ENCODE measurements at regions not wholly inside any gene's neighbourhood (a gene's known extent, or its start where the extent isn't known, plus 50 kb on each side); places are given as distances from the start of the nearest gene placed in this dataset.

- 32 to 71% methylated on average over 1 of the region's 1 CpG for WGBS, 2 donors
- no peak for ATAC-seq
Measured at GRCh38 chr2:67600946-67601345, 203.8 kb downstream of the ETAA1 start.

DNA sequence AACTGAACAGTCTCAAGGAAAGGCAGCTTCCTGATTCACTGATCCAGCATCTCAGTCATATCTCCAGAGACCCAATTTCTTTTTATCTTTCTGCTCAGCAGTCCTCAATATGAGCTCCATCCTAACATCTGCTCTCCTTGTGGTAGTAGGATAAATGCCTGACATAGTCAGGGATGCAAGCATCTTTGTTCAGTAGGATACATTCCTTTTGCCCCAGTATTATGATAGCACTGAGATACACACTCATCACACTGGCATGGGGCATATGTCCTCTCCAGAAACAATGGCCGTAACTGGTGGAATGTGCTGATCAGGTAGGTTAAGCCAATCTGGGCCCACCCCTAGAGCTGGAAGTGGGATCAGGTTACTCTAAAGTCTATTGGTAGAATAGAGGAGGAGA is 207.2 kb downstream of the ETAA1 start:
- H3K9me3 ChIP-seq, result no peaks in the 10 kb centered on the region
- DNase-seq, result no peak
- intact Hi-C loops (cut with DNase I), result no loop called here
- H3K4me1 ChIP-seq, result peaks cover 5% of the 10 kb centered on the region
- H3K36me3 ChIP-seq (replicated peaks in 1 of 2; ENCODE audit: insufficient read depth in 1 of 2, low read depth in 2 of 2), result no peaks in the 10 kb centered on the region
- ATAC-seq, result no peak
- no peak overlapping the region for H3K27ac ChIP-seq
- TF ChIP-seq, protein P1, sequence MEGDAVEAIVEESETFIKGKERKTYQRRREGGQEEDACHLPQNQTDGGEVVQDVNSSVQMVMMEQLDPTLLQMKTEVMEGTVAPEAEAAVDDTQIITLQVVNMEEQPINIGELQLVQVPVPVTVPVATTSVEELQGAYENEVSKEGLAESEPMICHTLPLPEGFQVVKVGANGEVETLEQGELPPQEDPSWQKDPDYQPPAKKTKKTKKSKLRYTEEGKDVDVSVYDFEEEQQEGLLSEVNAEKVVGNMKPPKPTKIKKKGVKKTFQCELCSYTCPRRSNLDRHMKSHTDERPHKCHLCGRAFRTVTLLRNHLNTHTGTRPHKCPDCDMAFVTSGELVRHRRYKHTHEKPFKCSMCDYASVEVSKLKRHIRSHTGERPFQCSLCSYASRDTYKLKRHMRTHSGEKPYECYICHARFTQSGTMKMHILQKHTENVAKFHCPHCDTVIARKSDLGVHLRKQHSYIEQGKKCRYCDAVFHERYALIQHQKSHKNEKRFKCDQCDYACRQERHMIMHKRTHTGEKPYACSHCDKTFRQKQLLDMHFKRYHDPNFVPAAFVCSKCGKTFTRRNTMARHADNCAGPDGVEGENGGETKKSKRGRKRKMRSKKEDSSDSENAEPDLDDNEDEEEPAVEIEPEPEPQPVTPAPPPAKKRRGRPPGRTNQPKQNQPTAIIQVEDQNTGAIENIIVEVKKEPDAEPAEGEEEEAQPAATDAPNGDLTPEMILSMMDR (IDR thresholded peaks at IDR 0.05), result no peak
- no peak for TF ChIP-seq POLR2A (IDR thresholded peaks at IDR 0.05)
- WGBS, 2 donors, result 88 to 100% methylated on average over 1 of the region's 1 CpG
- no peaks in the 10 kb centered on the region for H3K27me3 ChIP-seq
- H3K4me3 ChIP-seq, result no peak overlapping the region

More at GRCh38 chr2:67600946-67601345, 203.8 kb downstream of the ETAA1 start:
- DNase-seq, result no peak
- Histone ChIP-seq H3K4me1 (peaks cover 5% of the 10 kb centered on the region), H3K27ac (no peak overlapping the region), H3K27me3 (no peaks in the 10 kb centered on the region), H3K9me3 (no peaks in the 10 kb centered on the region), H3K4me3 (no peak overlapping the region), H3K36me3 (replicated peaks in 1 of 2; ENCODE audit: insufficient read depth in 1 of 2, low read depth in 2 of 2) (no peaks in the 10 kb centered on the region)
- TF ChIP-seq POLR2A (IDR thresholded peaks at IDR 0.05), result no peak
- TF ChIP-seq, protein P1 (IDR thresholded peaks at IDR 0.05), result no peak
- intact Hi-C loops (cut with DNase I), result no loop called here

- TF ChIP-seq, protein P1 (IDR thresholded peaks at IDR 0.05), result no peak
- no peak for TF ChIP-seq POLR2A (IDR thresholded peaks at IDR 0.05)
- no peaks in the 10 kb centered on the region for H3K36me3 ChIP-seq (replicated peaks in 1 of 2; ENCODE audit: insufficient read depth in 1 of 2, low read depth in 2 of 2)
- intact Hi-C loops (cut with DNase I), result no loop called here
- 87 to 88% methylated on average over 4 of the region's 4 CpGs for WGBS, 2 donors
- no peaks in the 10 kb centered on the region for H3K9me3 ChIP-seq
- no peak overlapping the region for H3K4me3 ChIP-seq
- H3K4me1 ChIP-seq, result no peaks in the 10 kb centered on the region
- DNase-seq (no peak), ATAC-seq (no peak)
- H3K27ac ChIP-seq, result no peak overlapping the region
- H3K27me3 ChIP-seq, result no peaks in the 10 kb centered on the region
Measured at GRCh38 chr2:67612576-67613042, 215.5 kb downstream of the ETAA1 start.

DNA sequence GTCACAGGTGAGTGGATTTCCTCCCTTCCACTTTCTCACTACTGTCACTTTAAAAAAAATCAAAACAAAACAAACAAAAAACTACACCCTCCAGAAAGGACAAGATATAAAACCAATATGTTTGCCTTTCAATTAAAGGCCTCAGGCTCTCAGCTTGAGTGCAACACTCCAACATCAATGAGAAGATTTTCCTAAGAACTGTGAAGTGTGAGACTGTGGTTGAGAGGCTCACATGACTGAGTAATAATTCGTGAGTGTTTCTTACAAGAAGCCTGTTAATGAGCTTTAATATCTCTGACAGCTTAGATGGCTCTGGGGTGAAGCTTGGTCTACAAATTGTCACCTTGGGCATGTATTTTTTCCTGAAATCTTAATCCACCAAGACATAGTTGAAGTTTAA is 216.1 kb downstream of the ETAA1 start:
- 44 to 80% methylated on average over 1 of the region's 1 CpG for WGBS, 2 donors
- intact Hi-C loops (cut with DNase I), result no loop called here
- Histone ChIP-seq H3K4me1 (no peaks in the 10 kb centered on the region), H3K27me3 (no peaks in the 10 kb centered on the region), H3K9me3 (no peaks in the 10 kb centered on the region), H3K27ac (no peak overlapping the region), H3K4me3 (no peak overlapping the region), H3K36me3 (replicated peaks in 1 of 2; ENCODE audit: insufficient read depth in 1 of 2, low read depth in 2 of 2) (no peaks in the 10 kb centered on the region)
- TF ChIP-seq POLR2A (IDR thresholded peaks at IDR 0.05), result no peak
- TF ChIP-seq, protein P1 (IDR thresholded peaks at IDR 0.05), result no peak
- DNase-seq (no peak), ATAC-seq (no peak)

GRCh38 chr2:67614454-67614853 is 217.3 kb downstream of the ETAA1 start:
- intact Hi-C loops (cut with DNase I), result no loop called here

More at GRCh38 chr2:67614454-67614853, 217.3 kb downstream of the ETAA1 start:
- 89 to 91% methylated on average over 1 of the region's 1 CpG for WGBS, 2 donors
- Histone ChIP-seq H3K36me3 (replicated peaks in 1 of 2; ENCODE audit: insufficient read depth in 1 of 2, low read depth in 2 of 2) (no peaks in the 10 kb centered on the region), H3K4me1 (no peaks in the 10 kb centered on the region), H3K9me3 (no peaks in the 10 kb centered on the region), H3K27ac (no peak overlapping the region), H3K27me3 (no peaks in the 10 kb centered on the region), H3K4me3 (no peak overlapping the region)
- no peak for TF ChIP-seq POLR2A (IDR thresholded peaks at IDR 0.05)
- TF ChIP-seq, protein P1 (IDR thresholded peaks at IDR 0.05), result no peak
- DNase-seq, result no peak
- no peak for ATAC-seq

All from body of pancreas (tissue), 4 donors.